NCI-H510A treated with DMSO at 0.1 percent for 48 hours (cell line): ENCODE measurements at regions not wholly inside any gene's neighbourhood (a gene's known extent, or its start where the extent isn't known, plus 50 kb on each side); places are given as distances from the start of the nearest gene placed in this dataset.
"Not testable (repeated sequence)": the region's sequence is repeated elsewhere in the genome, so short reads cannot be mapped to it uniquely, and the experiment has no call there.

Experiments used
- DNase-seq: peaks from one replicate; lab custom pipeline; 2025; lab: John Stamatoyannopoulos, UW

GRCh38 chr5:18240971-18241370 is 606.7 kb downstream of the TAF11L14 start:
- no peak for DNase-seq

DNA sequence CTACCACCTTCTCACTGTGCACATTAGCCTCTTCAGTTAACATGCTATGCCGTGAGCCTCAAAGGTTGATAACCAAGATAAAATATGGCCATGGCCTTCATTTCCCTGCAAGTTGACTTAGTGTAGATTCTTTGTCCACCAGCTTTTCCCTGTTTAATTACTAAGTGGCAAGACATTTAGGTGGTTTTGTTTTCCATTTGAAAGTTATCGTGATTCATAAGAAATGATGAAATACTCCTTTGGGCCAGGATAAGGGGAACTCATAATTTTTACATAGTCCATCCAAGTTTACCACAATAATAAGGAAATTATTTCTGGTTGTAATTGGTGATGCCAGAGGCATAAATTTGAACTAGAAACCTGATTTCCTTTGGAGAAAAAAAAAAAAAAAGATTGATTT is 609.6 kb downstream of the TAF11L14 start:
- DNase-seq = no peak

DNA sequence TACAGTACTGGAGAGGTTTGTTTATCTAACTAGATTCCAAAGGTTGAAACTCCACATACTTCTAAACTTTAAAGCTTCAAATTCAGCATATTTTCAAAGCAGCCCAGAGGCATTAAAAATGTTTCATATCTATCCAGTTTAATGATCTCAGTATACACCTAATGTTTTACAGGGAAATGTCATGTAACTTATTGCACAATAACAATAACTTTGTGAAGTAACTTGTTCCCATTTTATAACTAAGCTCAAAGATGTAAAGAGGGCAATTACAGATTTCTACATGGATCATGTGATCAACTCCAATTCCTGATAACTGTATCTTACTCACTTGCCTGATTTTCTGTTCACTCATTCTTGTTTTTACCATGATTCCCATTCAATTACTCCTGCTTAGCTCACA is 610.0 kb downstream of the TAF11L14 start:
- DNase-seq = no peak

DNA sequence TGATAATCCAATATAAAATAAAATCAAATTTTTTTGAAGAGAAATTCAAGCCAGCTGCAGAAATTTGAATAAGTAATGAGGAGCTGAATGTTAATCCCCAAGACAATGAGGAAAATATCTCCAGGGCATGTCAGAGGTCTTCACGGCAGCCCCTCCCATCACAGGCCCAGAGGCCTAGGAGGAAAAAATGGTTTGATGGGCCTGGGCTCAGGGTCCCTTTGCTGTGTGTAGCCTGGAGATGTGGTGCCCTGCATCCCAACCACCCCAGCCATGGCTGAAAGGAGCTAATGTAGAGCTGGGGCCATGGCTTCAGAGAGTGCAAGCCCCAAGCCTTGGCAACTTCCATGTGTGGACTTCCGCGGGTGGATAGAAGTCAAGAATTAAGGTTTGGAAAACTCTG is 618.3 kb downstream of the TAF11L14 start:
- no peak for DNase-seq

GRCh38 chr5:18264126-18264882 is 630.0 kb downstream of the TAF11L14 start:
- DNase-seq = no peak

GRCh38 chr5:18270635-18271338 is 636.5 kb downstream of the TAF11L14 start:
- no peak for DNase-seq

- DNase-seq = no peak
Observed at GRCh38 chr5:18276939-18277338, 642.7 kb downstream of the TAF11L14 start.

GRCh38 chr5:18281947-18282581 is 647.8 kb downstream of the TAF11L14 start:
- DNase-seq = peak; percentile 48

DNA sequence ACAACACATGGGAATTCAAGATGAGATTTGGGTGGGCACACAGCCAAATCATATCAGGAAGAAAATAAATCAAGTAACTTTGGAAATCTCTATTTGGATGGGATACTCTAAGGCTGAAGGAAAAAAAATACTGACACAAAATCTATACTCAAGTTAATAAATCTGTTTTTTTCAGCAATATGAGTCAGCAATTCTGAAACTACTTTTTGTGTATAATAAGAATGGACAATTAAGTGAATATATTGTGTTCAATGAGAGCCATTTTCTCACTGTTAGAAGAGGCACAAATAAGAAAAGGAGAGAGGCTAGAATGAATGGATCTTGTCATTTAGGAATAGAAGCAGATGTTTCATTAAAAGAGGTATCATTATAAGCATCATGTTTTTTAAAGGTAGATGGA is 651.0 kb downstream of the TAF11L14 start:
- no peak for DNase-seq

DNA sequence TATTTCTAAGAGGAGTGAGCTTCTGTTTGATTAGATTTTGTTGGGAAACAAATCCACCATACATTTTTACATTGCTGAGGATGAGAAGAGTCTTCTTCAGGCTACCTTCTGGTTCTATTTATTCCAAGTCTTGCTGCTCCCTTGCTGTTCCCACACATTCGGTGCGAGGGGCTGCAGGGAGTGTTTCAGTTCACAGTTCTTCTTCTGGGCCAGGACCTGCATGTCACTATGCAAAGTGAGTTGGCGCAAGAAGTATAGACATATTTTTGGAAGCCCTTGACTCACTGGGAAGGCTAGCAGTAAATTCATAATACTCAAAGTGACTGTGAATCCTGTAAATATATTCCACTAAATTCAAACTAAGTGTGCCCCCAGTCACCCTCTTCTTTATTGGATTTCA is 657.9 kb downstream of the TAF11L14 start:
- no peak for DNase-seq

- not testable (repeated sequence) for DNase-seq
Observed at GRCh38 chr5:18295696-18296095, 661.4 kb downstream of the TAF11L14 start.

GRCh38 chr5:18299166-18299565 is 664.9 kb downstream of the TAF11L14 start:
- no peak for DNase-seq

DNA sequence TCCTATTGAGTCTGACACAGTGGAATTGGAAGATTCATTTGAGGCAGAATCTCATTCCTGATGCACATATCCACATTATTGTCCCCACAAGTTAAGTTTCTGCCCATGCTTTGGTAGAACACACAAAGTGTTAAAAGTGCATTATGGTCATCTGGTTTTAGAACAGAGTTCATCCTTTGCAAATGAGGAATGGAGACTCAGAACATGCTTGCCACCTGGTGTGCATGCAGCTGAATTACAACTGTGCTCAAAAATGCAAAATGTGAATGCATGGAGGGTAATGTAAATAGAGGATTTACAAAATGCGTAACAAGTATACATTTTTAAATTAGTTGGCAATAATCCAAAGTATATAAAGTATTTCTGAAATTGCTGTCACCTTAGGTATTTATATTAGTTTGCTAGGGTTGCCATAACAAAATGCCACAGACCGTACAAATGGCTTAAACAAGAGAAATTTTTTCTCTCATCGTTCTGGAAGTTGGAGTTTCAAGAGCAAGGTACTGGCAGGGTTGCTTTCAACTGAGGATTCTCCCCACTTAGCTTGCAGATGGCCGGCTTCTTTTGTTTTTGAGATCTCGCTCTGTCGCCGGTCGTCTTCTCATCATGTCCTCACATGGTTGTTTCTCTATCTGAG is 671.1 kb downstream of the TAF11L14 start:
- DNase-seq = peak; percentile 59

DNA sequence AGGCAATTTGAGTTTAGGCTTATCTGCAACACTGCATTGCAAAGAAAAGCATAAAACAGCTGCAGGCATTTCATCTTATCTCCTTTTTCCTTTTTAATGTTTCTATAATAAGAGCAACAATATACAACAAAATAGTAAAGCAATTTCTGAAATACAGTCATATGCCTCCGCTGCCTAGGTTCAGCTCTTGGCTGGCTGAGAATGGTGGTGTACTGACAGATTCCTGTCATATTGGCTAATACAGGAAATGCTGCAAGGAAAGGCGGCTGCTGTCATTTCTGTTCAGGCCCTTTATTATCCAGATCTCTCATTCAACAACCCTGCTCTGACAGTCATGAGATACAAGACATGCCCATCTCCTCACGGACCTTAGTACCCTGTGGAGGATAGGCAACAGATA is 677.0 kb downstream of the TAF11L14 start:
- no peak for DNase-seq

GRCh38 chr5:18312016-18312415 is 677.8 kb downstream of the TAF11L14 start:
- no peak for DNase-seq

- DNase-seq = peak; percentile 53
Observed at GRCh38 chr5:18314192-18314778, 680.0 kb downstream of the TAF11L14 start.

- DNase-seq = no peak
Observed at GRCh38 chr5:18321262-18321942, 687.1 kb downstream of the TAF11L14 start.

GRCh38 chr5:18323891-18324290 is 689.6 kb downstream of the TAF11L14 start:
- no peak for DNase-seq

DNA sequence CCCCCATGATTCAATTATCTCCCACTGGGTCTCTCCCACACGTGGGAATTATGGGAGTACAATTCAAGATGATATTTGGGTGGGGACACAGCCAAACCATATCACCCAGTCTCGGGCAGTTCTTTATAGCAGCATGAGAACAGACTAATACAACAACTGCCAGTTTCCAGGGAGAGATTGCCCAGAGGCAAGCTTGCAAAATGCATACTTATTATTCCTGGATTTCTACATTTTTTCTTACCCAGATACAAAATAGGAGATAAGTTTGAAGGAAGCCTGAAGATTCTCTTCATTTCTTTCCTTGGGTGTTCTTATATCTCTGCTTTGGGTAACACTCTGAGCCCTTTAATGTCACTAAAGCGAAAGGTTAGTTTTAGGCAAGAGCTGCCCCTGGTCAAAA is 691.2 kb downstream of the TAF11L14 start:
- no peak for DNase-seq

GRCh38 chr5:18329328-18329727 is 695.1 kb downstream of the TAF11L14 start:
- DNase-seq = no peak

- no peak for DNase-seq
Observed at GRCh38 chr5:18333841-18334240, 699.6 kb downstream of the TAF11L14 start.

- DNase-seq = no peak
Observed at GRCh38 chr5:18334949-18335348, 700.7 kb downstream of the TAF11L14 start.
